ENCODE measurements at regions not wholly inside any gene's neighbourhood (a gene's known extent, or its start where the extent isn't known, plus 50 kb on each side); places are given as distances from the start of the nearest gene placed in this dataset.

DNA sequence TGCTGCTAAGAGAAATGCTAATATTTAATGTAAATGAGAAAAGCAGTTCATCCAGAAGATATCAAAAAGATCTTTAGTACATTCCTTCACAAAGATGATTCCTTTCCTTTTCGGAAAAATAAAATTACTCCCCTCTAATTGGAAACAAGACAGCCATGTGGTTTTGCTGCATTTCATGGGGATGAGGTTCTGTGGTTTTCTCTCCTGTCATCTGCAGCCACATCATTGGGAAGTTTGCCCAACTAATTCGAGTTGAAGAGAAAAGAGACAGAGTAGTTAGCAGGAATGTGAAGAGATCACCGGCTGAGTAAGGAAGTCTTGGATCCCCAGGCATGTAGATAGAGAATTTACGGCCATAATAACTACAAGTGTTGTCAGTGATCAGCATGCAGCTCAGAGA, 122.1 kb downstream of the CYSLTR2 start:
- no peak for DNase-seq (ENCODE audit: low spot score)

DNA sequence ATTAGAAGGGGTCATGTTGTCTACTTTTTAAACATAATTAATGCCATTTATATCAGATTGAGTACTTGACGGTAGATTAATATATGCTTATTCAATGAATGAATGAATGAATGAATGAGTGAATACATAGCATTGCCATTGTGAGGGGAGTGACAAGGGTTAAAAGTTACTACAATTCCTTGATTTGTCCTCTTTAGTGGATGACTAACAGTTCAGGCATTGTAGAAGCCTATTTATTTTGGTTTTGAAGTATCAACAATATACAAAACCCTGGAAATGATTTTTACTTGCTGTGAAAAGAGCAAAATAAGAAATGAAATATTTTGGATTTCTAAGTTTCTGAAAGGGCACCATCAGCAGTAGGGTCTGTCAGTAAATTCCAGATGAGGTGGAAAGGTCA, 122.7 kb downstream of the CYSLTR2 start:
- TF ChIP-seq, protein P1, sequence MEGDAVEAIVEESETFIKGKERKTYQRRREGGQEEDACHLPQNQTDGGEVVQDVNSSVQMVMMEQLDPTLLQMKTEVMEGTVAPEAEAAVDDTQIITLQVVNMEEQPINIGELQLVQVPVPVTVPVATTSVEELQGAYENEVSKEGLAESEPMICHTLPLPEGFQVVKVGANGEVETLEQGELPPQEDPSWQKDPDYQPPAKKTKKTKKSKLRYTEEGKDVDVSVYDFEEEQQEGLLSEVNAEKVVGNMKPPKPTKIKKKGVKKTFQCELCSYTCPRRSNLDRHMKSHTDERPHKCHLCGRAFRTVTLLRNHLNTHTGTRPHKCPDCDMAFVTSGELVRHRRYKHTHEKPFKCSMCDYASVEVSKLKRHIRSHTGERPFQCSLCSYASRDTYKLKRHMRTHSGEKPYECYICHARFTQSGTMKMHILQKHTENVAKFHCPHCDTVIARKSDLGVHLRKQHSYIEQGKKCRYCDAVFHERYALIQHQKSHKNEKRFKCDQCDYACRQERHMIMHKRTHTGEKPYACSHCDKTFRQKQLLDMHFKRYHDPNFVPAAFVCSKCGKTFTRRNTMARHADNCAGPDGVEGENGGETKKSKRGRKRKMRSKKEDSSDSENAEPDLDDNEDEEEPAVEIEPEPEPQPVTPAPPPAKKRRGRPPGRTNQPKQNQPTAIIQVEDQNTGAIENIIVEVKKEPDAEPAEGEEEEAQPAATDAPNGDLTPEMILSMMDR (IDR thresholded peaks at IDR 0.05; ENCODE audit: extremely low read depth, missing control alignments), result no peak
- DNase-seq (ENCODE audit: low spot score), result no peak

More for the DNA sequence above, 122.1 kb downstream of the CYSLTR2 start:
- TF ChIP-seq, protein P1 (IDR thresholded peaks at IDR 0.05; ENCODE audit: extremely low read depth, missing control alignments), result no peak

DNA sequence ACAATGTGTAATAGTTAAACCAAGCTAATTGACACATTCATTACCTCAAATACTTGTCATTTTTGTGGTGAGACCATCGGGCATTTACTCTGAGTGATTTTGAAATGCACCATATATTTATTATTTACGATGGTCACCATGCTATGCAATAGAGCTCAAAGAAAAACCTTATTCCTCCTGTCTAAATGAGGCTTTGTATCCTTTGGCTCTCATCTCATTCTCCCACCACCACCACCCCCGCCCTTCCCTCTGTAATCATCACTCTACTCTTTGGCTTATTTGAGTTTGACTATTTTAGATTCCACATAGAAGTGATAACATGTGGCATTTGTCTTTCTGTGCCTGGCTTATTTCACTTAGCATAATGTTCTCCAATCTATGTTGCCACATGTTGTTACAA, 124.9 kb downstream of the CYSLTR2 start:
- DNase-seq (ENCODE audit: low spot score), result no peak
- TF ChIP-seq, protein P1 (IDR thresholded peaks at IDR 0.05; ENCODE audit: extremely low read depth, missing control alignments), result no peak

DNA sequence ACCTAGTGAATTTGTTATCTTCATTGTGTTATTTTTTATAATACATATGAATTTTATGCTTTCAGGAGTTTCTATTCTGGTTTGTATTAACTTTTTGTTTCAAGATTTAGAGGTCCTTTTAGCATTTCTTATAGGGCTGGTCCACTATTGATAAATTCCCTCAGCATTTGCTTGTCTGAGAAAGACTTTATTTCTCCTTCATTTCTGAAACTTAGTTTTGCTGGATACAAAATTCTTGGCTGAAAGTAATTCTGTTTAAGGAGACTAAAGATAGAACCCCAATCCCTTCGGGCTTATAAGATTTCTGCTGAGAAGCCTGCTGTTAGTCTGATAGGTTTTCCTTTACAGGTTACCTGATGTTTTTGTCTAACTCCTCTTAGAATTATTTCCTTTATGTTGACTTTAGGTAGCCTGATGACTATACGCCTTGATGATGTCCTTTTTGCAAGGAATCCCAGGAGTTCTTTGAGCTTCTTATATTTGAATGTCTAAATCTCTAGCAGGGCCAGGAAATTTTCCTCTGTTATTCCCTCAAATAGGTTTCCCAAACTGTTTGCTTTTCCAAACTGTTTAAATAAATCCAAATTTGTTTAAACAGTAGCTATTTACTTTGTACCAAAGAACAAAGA, 127.1 kb downstream of the CYSLTR2 start:
- TF ChIP-seq, protein P1 (IDR thresholded peaks at IDR 0.05; ENCODE audit: extremely low read depth, missing control alignments), result no peak

DNA sequence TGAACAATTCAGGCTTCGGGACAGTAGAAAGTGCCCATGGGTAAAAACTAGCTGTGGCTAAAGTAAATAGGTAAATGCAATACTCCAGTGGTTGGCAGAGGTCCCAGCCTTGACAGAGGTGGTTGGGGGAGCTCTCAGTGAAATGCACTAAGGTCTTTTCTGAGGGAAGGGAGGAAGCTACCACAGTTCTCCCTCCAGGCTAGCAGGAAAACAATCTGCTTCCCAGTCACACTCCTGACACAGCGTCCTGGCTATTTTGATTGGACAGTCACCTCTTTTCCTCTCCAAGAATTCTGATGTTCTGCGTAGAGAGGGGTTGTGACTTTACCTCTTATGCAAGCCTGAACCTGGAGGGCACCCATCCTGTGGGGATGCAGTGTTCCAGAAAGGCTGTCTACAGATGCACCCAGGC, 128.7 kb downstream of the CYSLTR2 start:
- TF ChIP-seq, protein P1 (IDR thresholded peaks at IDR 0.05; ENCODE audit: extremely low read depth, missing control alignments), result no peak
- DNase-seq (ENCODE audit: low spot score), result no peak

More for the DNA sequence above, 127.1 kb downstream of the CYSLTR2 start:
- DNase-seq (ENCODE audit: low spot score), result no peak

DNA sequence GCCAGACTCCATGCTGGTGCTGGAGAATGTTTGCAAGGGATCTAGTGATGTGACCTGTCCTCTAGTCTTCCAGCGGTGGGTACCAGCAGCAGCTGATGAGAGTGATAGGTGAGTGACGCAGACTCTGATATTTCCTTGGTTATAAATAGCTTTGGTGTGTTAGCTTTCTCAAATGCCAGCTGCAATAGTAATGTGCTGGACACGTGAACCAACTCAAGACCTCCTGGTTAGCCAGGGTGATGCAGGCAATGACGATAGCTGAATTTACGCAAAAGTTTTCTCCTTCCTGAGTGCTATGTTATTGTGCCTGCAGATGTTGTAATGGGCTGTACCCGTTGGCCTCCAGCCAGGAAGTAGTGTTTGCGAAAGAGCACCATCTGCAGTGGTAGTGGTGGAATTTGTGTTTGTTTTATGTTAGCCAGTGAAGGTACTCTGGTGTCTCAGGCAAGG, 129.5 kb downstream of the CYSLTR2 start:
- TF ChIP-seq, protein P1 (IDR thresholded peaks at IDR 0.05; ENCODE audit: extremely low read depth, missing control alignments), result no peak

DNA sequence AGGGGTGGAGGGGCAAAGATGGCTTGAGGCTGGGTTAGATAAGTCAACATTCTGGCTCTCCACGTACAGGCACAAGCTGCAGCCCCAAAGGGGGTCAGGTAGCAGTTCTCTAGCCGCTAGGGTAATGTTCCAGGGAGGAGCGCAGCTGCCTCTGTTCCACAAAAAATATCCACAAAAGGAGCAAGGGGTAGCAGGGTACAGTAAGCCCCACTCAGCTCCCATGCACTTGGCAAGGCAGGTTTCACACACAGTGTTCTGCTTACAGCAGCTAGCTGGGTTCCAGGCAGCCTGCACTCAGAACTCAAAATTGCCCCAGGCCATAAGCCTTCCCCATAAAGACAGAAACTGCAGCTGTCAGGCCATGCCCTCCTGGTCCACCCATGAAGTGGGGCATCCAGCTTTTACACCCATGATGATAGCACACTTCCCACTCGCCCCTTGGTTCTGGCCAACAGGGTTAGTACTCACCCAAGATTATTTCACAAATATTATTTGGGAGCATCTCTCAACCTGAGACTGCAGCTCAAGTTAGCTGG, 130.0 kb downstream of the CYSLTR2 start:
- TF ChIP-seq, protein P1 (IDR thresholded peaks at IDR 0.05; ENCODE audit: extremely low read depth, missing control alignments), result no peak
- DNase-seq (ENCODE audit: low spot score), result no peak

More for the DNA sequence above, 129.5 kb downstream of the CYSLTR2 start:
- DNase-seq (ENCODE audit: low spot score), result no peak
